Stimulated activated CD4-positive, alpha-beta T cell treated with anti-CD3 and anti-CD28 coated beads, Interleukin-1b, Interleukin-23, amount 100 ng/mL, for 4 hours (primary cell): ENCODE measurements at regions not wholly inside any gene's neighbourhood (a gene's known extent, or its start where the extent isn't known, plus 50 kb on each side); places are given as distances from the start of the nearest gene placed in this dataset.

Experiments used
- DNase-seq, 2 donors: peaks; one replicate each; pipeline ENCODE4 v3.0.0-alpha.2; 2020; ENCODE audit warnings: low read depth in 2 of 2

DNA sequence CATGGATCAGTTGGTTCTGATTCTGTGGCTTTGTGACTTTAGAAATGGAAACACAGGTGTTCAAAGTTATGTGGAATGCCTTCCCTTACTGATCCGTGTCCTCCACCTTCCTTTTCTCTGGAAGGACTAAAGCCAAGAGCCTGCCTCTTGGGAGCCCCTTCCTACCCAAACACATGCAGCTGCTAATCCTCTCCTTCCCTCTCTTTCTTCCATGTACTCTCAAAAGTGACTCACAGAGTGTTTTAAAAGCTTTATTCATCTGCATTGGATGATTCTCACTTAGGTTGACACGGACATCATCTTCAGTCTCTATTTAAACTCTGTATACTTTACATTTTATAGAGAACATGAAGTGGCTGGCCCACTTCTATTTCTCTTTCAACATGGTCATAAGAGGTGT is 856.5 kb upstream of the ARPP21 start:
- no peak for DNase-seq

DNA sequence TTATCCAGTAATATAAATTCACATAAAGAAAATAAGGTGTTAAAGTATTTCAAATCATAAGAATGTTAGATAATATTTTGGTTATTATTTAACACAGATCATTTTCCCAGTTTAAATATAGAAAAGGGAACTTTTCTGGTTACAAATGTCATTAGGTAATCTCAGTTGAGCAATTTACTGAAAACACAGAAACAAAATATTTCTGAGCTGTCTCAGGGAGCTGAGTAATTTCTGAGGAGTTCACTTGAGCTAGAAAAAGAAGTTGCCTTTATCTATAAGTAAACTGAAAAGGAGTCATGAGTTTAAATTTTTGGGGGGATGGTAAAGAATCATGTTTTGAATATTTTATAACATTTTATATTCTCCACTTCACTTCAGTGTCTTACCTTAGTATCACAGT is 855.4 kb upstream of the ARPP21 start:
- DNase-seq = no peak

- no peak for DNase-seq
These were observed 846.3 kb upstream of the ARPP21 start for GRCh38 chr3:34793057-34793456.

GRCh38 chr3:34807611-34808010 is 831.7 kb upstream of the ARPP21 start:
- DNase-seq = no peak

DNA sequence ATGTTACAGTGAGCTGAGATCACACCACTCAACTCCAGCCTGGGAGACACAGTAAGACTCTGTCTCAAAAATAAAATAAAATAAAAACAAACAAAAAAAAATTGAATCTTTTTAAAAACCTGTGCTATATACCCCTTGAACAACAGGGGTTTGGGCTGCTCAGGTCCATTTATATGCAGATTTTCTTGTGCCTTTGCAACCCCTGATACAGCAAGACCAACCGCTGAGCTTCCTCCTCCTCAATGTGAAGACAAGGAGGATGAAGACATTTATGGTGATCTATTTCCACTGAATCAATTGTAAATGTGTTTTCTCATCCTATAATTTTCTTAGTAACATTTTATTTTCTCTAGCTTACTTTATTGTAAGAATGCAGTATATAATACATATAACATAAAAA is 831.0 kb upstream of the ARPP21 start:
- DNase-seq = no peak

- DNase-seq = no peak
These were observed 810.5 kb upstream of the ARPP21 start for GRCh38 chr3:34828847-34829246.

DNA sequence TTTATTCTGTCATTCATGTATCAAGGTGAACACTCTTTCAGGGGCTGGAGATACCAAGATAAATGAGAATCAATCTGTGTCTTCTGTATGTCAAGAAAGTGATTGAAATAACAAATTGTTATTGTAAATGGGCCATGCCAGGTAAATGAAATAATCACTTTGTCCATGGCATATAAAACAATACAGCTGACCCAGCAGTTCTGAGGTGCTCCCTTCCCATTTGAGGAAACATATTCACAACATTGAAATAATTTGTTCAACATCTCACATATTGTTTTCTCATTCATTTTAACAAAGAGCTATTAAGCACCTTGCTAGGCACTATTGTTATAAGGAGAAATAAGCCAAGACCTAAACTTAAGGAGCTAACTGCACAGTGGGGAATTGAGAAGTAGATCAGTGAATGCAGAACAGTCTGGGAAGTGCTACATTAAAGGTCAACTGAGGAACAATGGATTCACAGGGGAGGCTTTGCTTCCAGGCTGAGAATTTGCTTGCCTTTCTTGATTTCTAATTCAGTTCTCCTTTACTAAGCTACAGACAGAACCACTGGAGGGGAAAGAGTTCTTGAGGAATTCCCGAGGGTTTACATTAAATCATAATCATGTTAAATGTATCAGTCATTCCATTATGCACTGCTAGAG is 806.3 kb upstream of the ARPP21 start:
- DNase-seq = no peak

GRCh38 chr3:34837848-34838741 is 801.2 kb upstream of the ARPP21 start:
- DNase-seq = no peak

DNA sequence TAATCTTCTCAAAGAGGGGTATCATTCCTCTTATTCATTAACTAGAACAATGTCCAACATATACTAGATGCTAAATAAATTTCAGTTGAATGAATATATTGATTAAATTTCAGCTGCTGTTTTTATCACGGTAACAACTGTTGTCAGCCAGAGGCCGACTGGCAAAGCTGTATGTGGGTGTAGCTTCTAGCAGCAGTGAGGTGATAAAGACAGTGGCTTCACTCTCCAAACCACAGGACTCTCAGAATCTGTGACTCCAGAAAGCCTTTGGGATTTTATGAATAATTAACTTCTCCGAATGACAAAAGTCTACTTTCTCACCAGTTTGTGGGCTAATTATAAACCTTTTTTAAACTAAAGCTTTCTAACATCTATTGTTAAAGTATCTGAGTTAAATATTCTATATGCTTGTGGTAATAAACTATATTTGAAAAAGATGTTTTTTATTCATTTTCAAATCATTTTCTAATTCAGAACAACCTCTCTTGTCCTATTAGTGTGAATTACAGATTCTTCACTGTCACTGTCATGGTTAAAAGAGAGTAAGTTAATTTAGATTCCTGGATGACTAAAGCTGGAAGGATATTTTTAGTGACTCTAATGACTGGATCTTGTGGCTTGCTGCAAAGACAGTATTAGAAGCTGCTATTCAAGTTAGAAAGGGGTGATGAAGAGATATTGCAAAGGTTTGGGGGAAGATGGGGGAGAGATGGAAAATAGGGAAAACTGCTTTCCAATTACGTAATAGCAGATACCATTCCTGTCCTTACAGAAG is 796.4 kb upstream of the ARPP21 start:
- DNase-seq = no peak

- no peak for DNase-seq
These were observed 795.1 kb upstream of the ARPP21 start for GRCh38 chr3:34844323-34844620.

DNA sequence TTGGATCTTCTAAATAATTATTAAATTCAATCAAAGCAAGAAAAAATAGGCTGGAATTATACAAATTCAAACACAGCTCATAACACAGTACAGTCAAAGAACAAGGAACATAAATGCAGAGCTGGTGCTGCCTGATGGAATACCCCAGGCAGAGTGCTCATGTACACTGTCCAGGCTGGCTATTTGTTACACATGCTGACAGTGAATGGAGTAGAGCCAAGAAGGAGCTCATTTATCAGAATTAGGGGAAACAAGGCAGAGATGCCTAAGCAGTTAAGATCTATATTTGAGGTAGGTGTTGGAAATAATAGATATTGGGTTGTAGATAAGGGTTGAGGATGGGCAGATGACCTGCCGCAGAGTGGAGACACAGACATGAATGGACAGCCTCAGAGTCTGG is 788.2 kb upstream of the ARPP21 start:
- DNase-seq = no peak

DNA sequence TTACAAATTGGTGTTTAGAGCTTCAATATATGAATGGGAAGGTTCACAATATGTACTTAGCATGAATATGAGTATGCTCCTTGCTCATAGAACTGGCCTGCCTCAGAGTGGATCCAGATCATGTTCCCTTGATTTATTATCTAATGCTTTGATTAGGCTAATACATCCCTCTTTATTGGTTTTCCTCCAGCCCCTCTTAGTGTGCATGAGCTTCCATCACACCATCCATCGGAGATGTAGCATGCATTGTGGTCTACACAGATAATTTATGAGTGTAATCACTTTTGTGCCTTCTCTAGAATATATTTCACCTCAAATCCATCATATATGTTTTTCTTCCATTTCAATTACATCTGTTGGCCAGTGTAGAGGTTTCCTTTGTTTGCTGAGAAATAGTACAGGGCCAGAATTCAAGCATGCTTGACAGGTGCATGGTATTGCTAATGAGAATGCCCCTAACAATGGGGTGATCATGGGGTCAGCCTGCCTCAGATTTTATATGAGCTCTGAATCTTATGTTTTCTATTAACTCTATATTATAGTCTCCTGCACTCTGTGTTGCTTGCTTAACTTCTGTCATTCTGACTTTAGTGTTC is 786.4 kb upstream of the ARPP21 start:
- DNase-seq = no peak

DNA sequence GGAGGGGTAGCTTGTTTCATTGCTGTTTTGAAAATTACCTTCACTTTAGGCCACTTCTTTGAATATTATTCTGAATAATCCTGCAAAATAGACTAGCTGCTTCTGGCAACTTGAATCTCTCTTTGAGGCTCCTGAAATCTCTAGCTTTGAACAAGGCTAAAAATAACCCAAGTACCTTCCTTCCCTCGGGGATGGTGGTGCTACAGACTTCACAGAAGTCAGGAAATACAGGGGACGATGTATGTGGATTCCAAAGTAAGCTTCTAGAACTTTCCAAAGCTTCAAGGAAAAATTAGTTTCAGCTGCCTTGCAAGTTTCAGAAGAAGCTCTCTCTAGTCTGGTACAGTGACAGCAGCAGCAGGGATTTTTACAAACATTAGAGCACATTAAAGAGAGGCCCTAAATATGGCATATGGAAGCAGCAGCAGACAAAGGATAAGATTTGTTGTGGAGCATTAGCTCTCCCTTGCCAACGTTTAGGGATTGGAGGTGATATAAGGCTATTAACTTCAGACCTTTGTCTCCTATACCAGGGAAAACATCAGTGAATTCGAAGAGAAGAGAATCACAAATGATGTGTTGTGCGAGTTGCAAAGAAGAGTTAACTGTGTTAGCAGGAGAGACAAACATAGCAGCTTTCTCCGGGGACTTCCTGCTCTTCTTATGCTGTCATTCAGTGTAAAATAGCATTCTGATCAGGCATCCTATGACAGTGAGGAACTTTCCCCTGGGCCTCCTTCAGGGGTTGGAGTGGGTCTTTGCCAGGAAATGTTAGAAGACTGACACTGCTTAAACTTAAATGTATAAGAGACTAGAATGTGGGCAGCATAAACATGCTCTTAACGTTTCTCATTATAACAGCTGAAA is 783.0 kb upstream of the ARPP21 start:
- DNase-seq = no peak

- DNase-seq = no peak
These were observed 781.2 kb upstream of the ARPP21 start for GRCh38 chr3:34858067-34858660.

- DNase-seq = no peak
These were observed 779.6 kb upstream of the ARPP21 start for GRCh38 chr3:34859746-34860145.

DNA sequence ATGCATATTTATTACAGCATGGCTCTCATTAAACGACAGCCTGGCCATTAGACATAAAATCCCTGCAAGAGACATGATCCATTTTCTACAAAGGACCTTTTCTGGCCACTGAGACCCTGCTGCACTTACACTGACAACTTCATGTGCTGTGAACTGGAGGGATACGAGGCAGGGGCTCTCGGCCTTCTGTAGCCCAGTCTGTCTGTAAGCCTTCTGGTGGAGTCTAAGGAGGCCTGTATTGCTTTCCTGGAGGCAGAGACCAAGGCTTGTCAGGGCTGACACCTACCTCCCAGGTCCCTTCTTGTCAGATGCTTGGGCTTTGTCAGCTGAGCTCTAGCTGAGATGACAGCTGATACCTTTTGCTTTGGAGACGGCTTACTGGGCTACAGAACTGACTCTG is 776.9 kb upstream of the ARPP21 start:
- DNase-seq = no peak

- DNase-seq = no peak
These were observed 775.8 kb upstream of the ARPP21 start for GRCh38 chr3:34863485-34863884.

GRCh38 chr3:34864011-34864410 is 775.3 kb upstream of the ARPP21 start:
- DNase-seq = no peak

GRCh38 chr3:34865346-34865745 is 774.0 kb upstream of the ARPP21 start:
- DNase-seq = no peak

- DNase-seq = no peak
These were observed 770.4 kb upstream of the ARPP21 start for GRCh38 chr3:34868935-34869334.

- no peak for DNase-seq
These were observed 769.6 kb upstream of the ARPP21 start for GRCh38 chr3:34869696-34870095.
